GM19395 (cell line): ENCODE measurements at regions not wholly inside any gene's neighbourhood (a gene's known extent, or its start where the extent isn't known, plus 50 kb on each side); places are given as distances from the start of the nearest gene placed in this dataset.
"Not testable (repeated sequence)": the region's sequence is repeated elsewhere in the genome, so short reads cannot be mapped to it uniquely, and the experiment has no call there.

Source experiments
- ATAC-seq: cut with Tn5 transposase; IDR thresholded peaks from one replicate; pipeline ENCODE4 v1.9.1; 2021; ENCODE audit warnings: mild to moderate bottlenecking, moderate library complexity; ENCODE audit not compliant: unreplicated experiment

DNA sequence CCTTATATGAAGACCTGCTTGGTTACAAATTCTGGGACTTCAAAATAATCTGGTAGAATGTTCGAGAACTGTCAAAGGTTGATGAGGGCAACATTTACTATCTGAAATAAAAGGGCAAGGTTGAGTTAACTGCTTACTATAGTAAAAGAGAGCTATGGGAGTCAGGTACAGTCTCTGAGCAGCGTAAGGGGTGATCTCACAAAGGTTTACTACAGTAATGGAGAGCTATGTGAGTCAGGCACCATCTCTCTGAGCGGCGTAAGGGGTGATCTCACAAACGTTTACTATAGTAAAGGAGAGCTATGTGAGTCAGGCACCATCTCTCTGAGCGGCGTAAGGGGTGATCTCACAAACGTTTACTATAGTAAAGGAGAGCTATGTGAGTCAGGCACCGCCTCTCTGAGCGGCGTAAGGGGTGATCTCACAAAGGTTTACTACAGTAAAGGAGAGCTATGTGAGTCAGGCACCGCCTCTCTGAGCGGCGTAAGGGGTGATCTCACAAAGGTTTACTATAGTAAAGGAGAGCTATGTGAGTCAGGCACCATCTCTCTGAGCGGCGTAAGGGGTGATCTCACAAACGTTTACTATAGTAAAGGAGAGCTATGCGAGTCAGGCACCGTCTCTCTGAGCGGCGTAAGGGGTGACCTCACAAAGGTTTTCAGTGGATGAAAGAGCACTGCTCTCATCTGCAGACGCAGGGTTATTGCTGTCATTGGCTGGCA lies 439.6 kb upstream of the B3GAT1 start:
- not testable (repeated sequence) for ATAC-seq

DNA sequence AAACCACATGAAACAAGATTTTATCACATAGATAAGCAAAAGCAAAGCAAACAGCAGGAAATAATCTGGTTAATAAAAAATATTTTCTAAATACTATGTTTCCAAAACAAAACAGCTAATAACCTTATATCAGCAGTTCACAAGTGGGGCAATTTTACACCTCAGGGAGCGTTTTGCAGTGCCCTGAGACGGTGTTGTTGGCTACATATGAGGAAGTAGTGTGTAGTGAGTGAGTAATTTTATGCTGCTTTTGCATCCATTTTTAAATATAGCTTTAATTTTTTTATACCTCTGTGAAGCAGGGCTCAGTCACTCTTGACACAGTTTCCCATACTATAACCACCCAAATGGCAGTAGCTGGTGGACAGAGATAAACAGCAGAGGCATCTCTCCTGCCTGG lies 438.5 kb upstream of the B3GAT1 start:
- no peak for ATAC-seq

DNA sequence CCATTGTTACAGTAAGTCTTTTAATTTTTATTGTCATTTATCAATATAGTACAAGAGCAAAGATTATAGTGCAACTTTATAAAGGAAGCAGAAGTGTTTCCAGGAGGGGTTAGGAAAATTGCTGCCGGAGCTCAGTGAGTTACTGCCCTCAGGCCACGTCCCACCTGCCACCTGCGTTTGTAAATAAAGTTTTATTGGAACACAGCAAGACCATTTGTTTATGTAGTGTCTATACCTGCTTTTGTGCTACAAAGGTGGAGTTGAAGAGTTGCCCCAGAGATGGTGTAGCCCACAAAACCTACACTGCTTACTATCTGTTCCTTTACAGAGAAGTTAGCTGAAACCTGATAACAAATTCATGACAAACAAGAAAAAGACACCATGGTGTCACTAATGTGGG lies 437.8 kb upstream of the B3GAT1 start:
- no peak for ATAC-seq

DNA sequence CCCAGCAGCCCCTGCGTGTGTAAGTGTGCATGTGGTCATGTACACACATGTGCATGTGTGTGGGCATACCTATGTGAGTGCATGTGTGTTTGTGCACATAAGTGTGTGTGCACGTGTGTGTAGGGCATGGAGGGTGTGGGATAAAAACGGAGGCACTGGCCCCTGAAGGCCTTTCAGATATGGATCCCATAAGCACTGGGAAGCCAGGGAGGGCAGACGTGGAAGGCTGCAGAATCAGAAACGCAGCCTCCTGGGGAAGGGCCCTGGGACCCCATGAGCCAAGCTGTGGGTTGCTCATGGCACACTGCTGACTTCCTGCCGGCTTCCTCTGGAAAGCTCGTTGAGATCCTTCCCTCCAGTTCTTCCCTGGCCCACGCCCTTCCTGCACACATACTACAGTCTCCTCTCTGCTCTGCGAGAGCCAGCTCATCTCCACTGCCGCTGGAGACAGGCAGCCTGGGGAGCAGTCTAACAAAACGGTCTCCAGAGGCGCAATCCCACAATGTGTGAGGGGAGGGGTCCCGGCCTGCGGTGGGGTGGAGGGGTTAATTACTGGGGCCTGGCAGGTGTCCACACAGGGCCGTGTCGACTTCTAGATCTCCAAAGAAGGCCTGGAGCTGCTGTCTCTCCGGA lies 435.2 kb upstream of the B3GAT1 start:
- ATAC-seq, result no peak

DNA sequence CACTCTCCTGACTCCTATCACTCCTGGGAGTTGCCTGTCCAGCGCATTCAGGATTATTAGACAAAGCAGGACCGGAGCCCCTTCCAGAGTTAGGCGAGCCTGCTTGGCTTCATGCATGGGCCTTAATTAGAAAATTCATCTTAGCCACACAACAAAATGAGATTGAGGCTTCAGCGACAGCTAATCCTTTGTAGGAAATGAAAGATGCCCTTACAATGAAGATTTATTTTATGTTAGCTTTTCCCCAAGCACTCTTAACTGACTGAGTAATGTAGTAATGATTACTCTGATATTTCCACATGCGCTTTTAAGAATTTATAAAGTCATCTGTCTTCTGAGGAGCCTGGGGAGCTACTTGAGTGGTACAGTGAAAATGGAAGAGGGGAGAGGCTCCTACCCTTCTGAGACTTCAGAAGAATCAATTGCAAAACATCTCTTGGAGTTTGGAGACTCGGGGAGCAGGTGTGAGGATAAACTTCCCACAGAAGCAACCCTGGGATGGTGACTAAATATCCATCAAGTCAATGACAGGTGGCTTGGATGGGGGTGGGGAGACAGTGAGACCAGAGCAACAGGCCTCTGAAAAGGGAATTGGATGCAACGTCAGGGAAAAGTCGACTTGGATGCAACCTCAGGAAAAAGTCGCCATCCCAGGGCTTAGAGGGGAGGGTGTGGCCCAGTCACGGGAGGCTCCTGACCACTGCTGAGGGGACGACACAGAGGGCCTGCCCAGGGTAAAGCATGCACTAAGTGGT lies 434.5 kb upstream of the B3GAT1 start:
- no peak for ATAC-seq

DNA sequence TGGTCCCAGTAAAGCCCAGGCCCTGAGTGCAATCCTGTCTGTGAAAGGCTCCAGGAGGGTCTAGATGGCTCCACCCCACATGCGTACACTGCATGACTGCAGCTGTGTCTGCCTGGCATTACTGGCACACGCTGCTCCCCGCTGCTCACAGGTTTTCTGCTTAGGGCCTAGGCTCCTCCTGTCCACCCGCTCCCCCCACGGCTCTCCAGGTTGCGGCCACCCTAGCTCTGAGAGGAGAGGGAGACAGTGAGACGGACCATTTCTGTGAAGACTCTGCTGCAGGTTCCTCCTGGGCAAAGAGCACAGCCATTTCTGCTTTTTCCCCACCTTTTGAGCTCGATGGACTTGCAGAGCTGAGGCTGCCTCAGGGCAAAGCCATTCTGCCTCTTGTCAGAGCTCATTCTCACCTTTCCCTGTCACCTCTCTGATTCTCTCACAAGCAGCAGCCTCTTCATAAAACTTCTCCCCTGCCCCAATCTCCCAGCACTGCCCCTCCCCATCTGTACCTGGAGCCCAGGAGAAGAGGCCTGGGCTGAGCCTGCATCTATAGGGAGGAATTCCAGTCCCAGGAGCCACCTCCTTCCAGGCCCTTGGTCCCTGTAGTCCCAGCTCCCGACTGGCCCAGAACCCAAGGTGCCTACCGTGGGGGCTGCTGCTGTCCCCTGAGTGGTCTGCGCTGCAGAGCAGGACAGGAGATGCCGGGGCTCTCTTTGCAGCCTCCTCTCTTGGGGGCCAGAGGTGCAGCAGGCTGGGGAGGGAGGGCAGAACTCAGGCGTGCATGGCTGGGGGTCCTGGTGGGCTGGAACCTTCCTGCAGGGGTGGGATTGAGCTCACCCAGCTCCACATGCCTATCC lies 433.7 kb upstream of the B3GAT1 start:
- ATAC-seq, result no peak

DNA sequence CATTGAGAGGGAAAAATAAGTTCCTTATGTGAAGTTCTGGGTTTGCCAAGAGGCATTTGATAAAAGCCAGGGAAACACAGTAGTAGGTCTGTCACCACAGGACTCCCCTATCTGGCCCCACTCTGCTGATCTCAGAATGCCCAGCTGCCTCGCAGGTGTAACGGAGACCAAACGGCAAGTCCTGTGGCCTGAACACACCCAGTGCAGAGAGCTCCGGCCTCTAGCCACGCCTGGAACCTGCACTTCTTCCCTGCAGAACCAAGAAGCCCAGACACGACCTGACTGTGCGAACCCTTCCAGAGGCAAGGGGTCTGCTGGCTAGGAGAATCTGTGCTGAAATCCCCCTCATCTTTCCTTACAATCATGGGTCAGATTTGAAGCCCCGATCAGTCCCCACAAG lies 432.8 kb upstream of the B3GAT1 start:
- ATAC-seq, result no peak

DNA sequence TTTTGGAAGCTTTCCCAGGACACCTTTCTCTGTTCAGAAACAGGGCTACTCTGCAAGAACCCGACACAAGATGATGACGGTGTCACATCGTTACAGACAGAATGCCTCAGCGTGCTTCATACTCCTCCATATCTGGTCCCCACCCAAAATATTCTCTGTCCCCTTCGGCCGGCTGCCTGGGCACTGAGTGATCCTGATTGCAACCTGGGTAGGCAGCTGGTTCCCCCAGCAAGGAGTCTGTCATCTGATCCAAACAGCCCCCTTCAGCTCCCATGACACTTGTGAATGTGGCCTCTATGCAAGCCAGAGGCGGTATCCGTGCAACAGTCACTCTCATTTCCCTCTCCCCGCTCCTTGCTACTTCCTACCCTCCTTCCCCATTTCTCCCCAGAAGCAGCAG lies 431.7 kb upstream of the B3GAT1 start:
- ATAC-seq, result no peak

DNA sequence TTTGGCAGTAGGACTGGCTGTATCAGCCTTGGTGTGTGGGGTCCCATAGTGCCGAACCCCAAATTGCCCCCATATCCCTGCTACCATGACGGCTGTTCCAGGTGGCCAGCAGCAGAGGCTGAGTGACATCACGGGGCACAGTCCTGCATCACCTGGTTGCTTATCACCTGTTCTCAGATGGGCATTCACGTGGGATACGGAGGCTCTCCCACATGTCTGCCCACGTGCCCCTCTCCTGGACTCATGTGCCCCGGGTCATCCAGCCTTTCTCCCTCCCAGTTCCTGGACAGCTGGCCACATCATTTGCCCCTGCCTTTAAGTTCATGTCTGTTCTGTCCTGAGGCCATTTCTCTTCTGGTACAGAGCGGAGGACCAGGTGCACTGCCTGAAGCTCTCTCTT lies 431.0 kb upstream of the B3GAT1 start:
- no peak for ATAC-seq

DNA sequence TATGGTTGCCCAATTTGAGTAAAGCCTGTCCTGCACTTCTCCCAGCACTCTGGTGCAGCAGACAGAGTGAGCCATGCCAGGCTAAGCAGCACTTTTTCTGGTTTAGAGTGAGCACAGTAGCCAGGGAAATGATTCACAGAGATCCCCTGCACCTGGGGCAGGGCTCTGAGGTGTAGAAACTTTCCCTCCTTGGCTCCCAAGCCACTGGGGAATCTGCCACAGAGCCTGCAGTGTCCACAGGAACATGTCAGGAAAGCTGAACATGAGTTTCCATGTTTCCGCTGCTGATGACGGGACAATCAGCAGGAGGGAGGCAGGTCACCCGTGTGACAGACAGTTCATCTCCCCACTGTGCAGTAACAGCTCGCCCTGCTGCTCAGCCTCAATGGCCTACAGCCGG lies 429.9 kb upstream of the B3GAT1 start:
- ATAC-seq, result no peak

DNA sequence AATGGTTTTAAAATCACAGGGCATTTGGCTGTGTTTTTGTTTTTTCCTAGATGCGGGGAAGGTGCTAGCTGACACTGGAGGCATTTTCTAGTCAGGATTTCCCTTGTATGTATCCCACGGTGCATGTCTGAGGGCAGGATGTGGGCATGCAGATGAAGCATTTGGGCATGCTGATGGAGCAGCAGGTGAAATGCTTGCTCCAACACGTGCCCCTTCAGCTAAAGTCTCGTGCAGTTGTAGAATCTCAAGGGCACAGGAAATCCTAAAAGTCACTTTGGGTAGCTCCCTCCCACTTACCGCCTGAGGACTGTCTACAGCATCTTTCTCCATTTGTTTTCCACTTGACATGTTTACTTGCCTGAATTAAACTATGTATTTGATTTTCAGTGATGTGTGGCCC lies 429.4 kb upstream of the B3GAT1 start:
- ATAC-seq, result no peak

DNA sequence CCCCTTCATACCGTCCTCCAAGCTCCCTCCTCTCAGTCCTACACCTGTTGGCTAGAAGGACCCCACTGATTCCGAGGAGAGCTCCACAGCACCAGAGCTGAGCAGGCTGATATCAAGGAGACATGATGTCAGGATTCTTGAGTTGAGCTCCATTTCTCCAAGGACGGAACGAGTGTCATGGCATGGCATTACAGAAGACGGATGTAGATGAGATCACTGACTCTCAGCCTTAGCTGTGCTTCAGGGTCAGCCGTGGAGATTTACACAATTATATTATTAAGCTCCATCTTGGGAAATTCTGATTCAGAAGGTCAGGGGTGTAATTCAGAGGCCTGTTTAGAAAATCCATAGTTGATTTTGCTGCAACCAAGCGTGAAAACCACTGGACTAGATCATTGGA lies 428.9 kb upstream of the B3GAT1 start:
- no peak for ATAC-seq

DNA sequence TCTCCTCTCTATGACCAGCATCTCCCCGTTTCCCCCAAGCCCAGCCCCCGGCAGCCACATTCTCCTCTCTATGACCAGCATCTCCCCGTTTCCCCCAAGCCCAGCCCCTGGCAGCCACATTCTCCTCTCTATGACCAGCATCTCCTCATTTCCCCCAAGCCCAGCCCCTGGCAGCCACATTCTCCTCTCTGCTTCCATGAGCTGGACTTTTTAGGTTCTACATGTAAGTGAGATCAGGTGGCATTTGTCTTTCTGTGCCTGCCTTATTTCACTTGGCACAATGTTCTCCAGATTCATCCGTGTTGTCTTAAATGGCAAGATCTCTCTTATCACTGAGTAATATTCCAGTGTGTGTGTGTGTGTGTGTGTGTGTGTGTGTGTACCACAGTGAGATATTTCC lies 428.1 kb upstream of the B3GAT1 start:
- not testable (repeated sequence) for ATAC-seq

DNA sequence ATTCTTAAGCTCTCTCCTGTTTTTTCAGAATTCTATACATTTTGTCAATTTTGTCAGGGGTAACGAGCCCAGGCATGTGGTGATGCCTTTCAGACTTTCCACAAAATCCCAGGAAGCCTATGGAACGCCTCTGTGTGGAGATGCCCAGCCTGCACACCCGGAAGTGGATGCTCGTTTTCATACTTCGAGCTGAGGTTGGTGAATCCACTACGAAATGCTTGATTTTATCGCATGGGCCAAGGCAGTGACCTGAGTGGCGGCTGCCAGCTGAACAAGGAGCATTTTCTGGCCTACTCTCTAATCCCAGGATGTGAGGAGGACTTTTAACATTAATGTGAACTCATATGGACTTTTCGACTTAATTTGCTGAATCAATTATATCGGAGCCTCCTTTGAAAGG lies 426.7 kb upstream of the B3GAT1 start:
- no peak for ATAC-seq

DNA sequence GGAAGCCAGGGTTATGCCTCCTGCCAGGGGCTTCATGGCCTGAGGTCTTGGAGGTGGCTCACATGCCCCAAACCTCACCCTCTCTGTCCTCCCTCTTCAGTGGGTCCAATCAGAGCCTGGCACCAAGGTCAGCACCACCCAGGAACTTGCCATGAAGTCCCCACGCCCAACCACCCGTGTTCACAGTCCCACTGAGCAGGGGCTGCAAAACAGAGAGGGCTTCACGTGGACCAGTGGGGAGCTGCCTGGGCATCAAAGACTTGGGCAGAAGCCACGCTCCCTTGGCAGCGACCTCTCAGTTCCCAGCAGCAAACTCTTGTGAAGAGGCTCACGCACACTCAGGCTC lies 425.8 kb upstream of the B3GAT1 start:
- ATAC-seq, result no peak

DNA sequence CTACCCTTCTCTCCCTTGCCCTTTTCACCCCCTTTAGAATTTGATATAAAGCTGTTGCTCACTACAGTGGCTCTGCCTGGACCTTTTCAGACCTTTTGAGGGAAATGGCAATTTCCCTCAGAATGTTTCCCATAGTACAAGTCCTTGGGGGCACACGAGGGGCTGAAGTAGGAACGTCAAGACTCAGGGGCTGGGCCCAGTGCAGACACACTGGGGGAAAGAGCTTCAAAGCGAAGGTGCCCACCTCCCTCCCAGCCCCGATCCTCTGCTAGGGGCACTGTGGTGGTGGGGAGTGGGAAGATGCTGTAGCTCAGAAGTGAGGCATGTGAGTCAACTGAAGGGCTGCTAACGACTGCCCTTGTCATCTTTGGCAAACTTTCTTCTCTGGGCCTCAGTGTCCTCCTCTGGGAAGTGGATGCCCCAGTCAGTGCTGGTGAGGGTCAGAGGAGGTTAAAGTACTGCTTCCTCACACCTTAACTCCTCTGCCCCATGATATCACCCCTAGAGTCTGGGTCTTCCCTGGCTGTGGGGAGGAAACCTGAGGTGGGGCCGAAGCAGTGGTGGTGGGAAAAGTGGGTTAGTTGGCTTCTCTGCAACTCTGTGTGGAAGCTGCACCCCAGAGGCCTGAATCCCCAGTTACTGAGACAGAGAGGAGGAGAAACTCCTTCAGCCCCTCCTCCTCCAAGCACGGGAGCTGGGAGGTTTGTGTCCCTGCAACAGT lies 425.3 kb upstream of the B3GAT1 start:
- ATAC-seq, result no peak

DNA sequence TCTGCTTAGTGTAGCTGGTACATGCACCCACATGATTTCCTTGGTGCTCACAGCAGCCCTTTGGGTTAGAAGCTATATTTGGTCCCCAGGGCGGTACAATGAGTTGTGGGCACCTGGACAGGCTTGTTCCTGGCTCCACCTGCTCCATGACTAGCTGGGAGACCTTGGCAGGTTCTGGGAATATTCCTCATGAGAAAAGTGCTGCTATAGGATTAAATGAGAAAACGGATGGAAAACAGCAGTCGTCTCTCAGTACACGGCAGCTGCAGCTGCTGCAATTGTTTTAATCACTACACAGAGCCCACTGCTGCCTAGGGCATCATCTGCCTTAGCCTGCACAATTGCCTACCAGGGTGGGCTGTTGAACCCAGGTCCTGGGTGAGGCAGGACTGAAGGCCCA lies 424.5 kb upstream of the B3GAT1 start:
- ATAC-seq, result no peak

DNA sequence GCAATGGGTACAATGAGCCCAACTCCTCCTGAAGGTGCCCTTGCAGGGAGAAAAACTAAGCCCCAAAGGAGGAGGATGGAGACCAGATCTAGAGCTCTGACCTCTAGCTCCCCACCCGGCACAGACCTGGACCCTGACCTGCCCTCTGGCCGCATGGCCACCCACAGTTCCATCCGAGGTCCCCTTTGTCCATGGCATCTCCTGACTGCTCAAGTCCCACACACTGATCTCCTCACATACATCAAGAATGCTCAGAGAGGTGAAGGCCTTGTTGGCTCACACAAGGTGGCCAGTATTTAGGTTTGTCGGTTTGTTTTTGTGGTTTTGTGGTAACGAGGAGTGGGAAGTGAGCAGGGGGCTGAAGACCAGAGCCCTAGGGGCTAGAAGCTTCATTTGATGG lies 423.5 kb upstream of the B3GAT1 start:
- no peak for ATAC-seq

DNA sequence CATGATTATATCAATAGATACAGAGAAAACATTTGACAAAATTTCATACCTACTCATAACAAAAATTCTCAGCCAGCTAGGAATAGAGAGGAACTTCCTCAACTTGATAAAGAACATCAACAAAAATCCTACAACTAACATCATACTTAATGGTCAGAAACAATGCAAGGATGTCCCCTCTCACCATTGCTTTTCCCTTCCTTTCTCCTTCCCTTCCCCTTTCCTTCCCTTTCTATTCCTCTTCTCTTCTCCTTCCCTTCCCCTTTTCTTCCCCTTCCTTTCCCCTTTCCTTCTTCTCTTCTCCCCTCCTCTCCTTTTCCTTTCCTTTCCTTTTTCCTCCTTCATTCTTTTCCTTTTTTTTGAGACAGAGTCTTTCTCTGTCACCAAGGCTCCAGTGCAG lies 418.3 kb upstream of the B3GAT1 start:
- no peak for ATAC-seq

DNA sequence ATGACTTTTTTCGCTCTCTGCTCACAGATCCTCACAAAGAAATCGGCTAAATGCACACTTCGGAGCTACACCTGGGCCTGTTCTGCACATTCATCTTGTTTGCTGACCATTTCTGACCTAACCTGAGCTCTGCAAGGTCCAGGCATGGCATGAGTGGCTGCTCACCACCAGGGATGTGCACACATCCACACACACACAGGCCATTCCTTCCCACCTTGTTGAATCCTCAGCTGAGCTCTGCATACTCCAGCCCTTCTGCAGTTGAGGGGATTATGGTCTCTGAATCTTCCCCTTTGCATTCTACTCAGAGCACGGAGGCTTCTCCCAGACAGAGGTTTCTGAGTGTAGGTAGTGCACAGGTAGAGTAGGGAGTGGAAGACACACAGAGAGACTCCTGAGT lies 411.9 kb upstream of the B3GAT1 start:
- ATAC-seq, result no peak

DNA sequence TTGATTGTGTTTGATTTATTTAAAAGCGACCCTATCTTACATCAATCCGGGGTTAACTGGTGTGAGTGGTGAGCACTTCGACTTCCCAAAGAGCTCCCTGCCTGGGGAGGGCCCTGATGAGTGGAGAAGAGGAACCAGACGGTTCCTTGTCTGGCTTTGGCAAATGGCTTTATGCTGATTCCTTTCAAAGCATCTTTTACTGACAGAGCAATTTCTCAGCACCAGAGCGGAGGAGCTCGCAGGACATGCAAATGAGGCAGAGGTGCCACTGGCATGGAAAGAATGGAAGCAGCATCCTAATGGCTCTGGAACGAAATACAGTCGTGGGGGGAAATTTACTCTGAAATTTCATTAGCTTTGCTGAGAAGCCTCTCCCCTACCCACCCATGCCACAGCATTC lies 410.9 kb upstream of the B3GAT1 start:
- ATAC-seq, result no peak
